ENCODE measurements at regions not wholly inside any gene's neighbourhood (a gene's known extent, or its start where the extent isn't known, plus 50 kb on each side); places are given as distances from the start of the nearest gene placed in this dataset.

DNA sequence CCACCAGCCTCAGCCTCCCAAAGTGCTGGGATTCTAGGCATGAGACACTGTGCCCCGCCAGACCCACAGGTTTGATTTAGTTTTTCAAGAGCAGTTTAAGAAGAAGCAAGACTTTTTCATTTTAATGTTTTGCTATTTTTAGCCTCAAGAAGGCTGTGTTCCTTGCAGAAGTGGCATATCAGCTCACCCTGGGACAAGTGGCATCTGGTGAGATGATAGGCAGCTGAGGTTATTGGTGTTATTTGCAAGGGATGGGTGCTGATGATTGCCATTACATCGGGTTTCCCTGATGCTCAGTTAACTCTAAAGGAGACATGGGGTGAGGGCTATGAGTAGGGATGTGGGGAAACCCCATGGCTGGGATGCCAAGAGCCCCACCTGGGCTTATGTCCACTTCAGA, 120.4 kb downstream of the MXRA5 start:
- intact Hi-C loops (cut with DNase I), result no loop called here
- no peak for TF ChIP-seq POLR2A (IDR thresholded peaks at IDR 0.05)
- TF ChIP-seq, protein P1, sequence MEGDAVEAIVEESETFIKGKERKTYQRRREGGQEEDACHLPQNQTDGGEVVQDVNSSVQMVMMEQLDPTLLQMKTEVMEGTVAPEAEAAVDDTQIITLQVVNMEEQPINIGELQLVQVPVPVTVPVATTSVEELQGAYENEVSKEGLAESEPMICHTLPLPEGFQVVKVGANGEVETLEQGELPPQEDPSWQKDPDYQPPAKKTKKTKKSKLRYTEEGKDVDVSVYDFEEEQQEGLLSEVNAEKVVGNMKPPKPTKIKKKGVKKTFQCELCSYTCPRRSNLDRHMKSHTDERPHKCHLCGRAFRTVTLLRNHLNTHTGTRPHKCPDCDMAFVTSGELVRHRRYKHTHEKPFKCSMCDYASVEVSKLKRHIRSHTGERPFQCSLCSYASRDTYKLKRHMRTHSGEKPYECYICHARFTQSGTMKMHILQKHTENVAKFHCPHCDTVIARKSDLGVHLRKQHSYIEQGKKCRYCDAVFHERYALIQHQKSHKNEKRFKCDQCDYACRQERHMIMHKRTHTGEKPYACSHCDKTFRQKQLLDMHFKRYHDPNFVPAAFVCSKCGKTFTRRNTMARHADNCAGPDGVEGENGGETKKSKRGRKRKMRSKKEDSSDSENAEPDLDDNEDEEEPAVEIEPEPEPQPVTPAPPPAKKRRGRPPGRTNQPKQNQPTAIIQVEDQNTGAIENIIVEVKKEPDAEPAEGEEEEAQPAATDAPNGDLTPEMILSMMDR (IDR thresholded peaks at IDR 0.05), result no peak
- Histone ChIP-seq H3K4me1 (no peaks in the 10 kb centered on the region), H3K4me3 (replicated peaks in 1 of 3) (no peak overlapping the region), H3K9me3 (no peaks in the 10 kb centered on the region), H3K36me3 (no peaks in the 10 kb centered on the region), H3K27ac (no peak overlapping the region), H3K27me3 (no peaks in the 10 kb centered on the region)
- DNase-seq, result no peak
- 59 to 67% methylated on average over 2 of the region's 2 CpGs for WGBS, 2 donors

DNA sequence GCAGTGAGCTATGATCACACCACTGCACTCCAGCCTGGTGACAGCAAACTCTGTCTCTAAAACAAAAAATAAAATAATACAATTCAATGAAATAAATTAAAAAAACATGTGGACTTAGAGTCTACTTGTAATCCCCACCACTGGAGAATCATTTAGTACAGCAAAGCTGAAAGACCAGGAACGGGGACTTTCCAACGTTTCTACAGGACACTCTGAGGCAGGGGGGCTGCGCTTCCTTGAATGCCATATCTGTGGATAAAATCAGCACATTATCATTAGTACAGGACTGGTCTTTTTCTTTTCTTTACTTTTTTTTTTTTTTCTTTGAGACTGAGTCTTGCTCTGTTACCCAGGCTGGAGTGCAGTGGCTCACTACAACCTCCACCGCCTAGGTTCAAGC, 124.8 kb downstream of the MXRA5 start:
- 80 to 88% methylated on average over 4 of the region's 4 CpGs for WGBS, 2 donors
- H3K4me1 ChIP-seq, result no peaks in the 10 kb centered on the region

DNA sequence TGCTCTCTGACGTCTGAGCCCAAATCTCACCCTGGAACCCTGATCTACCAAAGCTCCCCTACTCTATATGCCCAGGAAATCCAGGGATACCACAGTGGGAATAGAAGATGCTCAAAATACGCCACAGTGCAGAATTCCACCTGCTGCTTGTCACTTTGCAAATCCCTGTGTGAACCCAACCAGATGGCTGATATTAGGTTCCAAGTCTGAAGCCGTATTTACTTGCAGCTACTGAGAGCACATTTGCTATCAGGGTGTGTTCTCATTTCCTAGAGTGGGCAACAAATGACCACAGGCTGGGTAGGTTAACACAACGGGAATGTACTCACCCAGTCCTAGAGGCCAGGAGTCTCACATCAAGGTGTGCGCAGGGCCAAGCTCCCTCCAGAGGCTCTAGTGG, 126.8 kb downstream of the MXRA5 start:
- Histone ChIP-seq H3K9me3 (no peaks in the 10 kb centered on the region), H3K4me3 (replicated peaks in 1 of 3) (no peak overlapping the region), H3K27ac (no peak overlapping the region), H3K4me1 (no peaks in the 10 kb centered on the region), H3K36me3 (no peaks in the 10 kb centered on the region), H3K27me3 (no peaks in the 10 kb centered on the region)
- no peak for DNase-seq
- no peak for TF ChIP-seq POLR2A (IDR thresholded peaks at IDR 0.05)
- intact Hi-C loops (cut with DNase I), result no loop called here
- 61 to 92% methylated on average over 3 to 4 of the region's 5 CpGs for WGBS, 2 donors

More for the DNA sequence above, 124.8 kb downstream of the MXRA5 start:
- H3K36me3 ChIP-seq, result no peaks in the 10 kb centered on the region
- no peak overlapping the region for H3K27ac ChIP-seq
- intact Hi-C loops (cut with DNase I), result no loop called here
- H3K9me3 ChIP-seq, result no peaks in the 10 kb centered on the region
- H3K27me3 ChIP-seq, result no peaks in the 10 kb centered on the region
- TF ChIP-seq, protein P1 (IDR thresholded peaks at IDR 0.05), result no peak
- TF ChIP-seq POLR2A (IDR thresholded peaks at IDR 0.05), result no peak
- H3K4me3 ChIP-seq (replicated peaks in 1 of 3), result no peak overlapping the region
- no peak for DNase-seq

DNA sequence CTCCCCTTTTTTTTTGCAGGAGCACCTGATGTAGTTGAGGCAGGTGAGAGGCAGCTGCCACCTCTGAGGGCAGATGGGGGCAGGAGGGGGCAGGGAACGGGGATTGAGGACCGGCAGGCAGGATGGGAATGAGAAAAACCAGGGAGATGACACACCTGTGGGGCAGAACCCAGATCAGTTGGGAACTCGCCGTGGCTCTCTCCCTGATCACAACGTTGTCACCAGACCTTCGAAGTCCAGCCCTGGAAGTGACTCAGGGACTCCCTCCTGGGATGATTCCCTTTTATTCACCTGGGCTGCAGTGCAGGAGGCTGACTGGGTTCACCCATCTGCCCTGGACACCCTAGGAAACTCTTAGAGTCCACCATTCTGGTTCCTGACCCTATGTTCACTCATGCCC, 127.2 kb downstream of the MXRA5 start:
- intact Hi-C loops (cut with DNase I), result no loop called here
- 75 to 83% methylated on average over 3 to 4 of the region's 6 CpGs for WGBS, 2 donors
- TF ChIP-seq, protein P1 (IDR thresholded peaks at IDR 0.05), result no peak
- no peak for TF ChIP-seq POLR2A (IDR thresholded peaks at IDR 0.05)
- DNase-seq, result no peak
- Histone ChIP-seq H3K4me1 (no peaks in the 10 kb centered on the region), H3K36me3 (no peaks in the 10 kb centered on the region), H3K27me3 (no peaks in the 10 kb centered on the region), H3K4me3 (replicated peaks in 1 of 3) (no peak overlapping the region), H3K9me3 (no peaks in the 10 kb centered on the region), H3K27ac (no peak overlapping the region)

DNA sequence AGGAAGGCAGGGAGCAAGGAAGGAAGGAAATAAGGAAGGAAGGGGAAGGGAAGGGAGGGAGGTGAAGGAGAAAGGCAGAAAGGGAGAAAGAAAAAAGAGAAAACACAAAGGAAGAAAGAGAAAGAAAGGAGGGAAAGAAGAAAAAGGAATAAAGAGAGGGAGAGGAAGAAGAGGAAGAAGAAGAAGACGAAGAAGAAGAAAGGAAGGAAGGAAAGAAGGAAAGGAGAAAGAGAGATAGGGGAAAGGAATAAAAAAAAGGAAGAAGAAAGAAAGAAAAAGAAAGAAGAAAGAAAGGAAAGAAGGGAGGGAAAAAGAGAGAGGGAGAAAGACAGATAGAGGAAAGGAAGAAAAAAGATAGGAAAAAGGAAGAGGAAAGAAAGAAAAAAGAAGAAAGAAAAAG, 128.0 kb downstream of the MXRA5 start:
- no peak for DNase-seq
- Histone ChIP-seq H3K4me3 (replicated peaks in 1 of 3) (no peak overlapping the region), H3K27ac (no peak overlapping the region), H3K36me3 (no peaks in the 10 kb centered on the region), H3K27me3 (no peaks in the 10 kb centered on the region), H3K4me1 (no peaks in the 10 kb centered on the region), H3K9me3 (no peaks in the 10 kb centered on the region)
- intact Hi-C loops (cut with DNase I), result no loop called here
- WGBS, 2 donors, result 77 to 93% methylated on average over 1 of the region's 1 CpG
- TF ChIP-seq, protein P1 (IDR thresholded peaks at IDR 0.05), result no peak
- no peak for TF ChIP-seq POLR2A (IDR thresholded peaks at IDR 0.05)

Measured in thyroid gland (tissue), 4 donors.